Neural cell (in vitro differentiated cells): ENCODE measurements at regions not wholly inside any gene's neighbourhood (a gene's known extent, or its start where the extent isn't known, plus 50 kb on each side); places are given as distances from the start of the nearest gene placed in this dataset.

Experiments used
- REST ChIP-seq: IDR thresholded peaks from 2 replicates; pipeline ENCODE4 v1.6.1; 2012; ENCODE audit warnings: borderline replicate concordance
- SMC3 ChIP-seq: fragments of 450-650 bp; conservative IDR thresholded peaks from 2 replicates; pipeline ENCODE4 v1.6.1; 2014; ENCODE audit warnings: antibody characterized with exemption, mild to moderate bottlenecking, moderate library complexity; ENCODE audit not compliant: poor library complexity
- TAF1 ChIP-seq: IDR thresholded peaks from 2 replicates; pipeline ENCODE4 v1.6.1; 2012; ENCODE audit warnings: low read depth
- TF ChIP-seq, protein P1 (sequence below): fragments of 450-650 bp; IDR thresholded peaks from 2 replicates; pipeline ENCODE4 v1.5.1; 2014; ENCODE audit warnings: antibody characterized with exemption, mild to moderate bottlenecking, moderate library complexity; ENCODE audit not compliant: poor library complexity, severe bottlenecking

DNA sequence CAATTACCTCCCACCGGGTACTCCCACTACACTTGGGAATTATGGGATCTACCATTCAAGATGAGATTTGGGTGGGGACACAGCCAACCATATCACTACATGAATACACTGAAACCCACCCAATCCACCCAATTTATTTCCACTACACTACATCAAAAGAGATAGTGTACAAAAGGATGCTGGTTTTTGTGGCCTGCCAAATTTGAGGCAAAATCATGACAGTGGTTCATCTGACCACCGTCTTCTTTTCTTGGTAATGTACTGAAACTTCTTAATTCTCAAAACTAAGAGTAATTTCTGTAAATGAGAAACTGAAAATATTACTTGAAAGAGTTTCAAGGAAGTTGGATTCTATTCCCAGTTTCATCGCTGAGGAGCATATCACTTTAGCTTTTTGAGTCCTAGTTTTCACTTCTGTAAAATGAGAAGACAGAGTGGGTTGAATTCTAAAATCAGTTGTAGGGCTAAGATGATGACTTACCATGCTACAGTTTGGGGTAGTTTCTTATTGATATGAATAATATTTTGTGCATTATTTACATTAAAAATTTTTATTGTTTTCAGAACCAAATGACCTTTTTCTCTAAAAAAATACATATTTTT, 360.4 kb upstream of the CNTN6 start:
- TF ChIP-seq, protein P1, sequence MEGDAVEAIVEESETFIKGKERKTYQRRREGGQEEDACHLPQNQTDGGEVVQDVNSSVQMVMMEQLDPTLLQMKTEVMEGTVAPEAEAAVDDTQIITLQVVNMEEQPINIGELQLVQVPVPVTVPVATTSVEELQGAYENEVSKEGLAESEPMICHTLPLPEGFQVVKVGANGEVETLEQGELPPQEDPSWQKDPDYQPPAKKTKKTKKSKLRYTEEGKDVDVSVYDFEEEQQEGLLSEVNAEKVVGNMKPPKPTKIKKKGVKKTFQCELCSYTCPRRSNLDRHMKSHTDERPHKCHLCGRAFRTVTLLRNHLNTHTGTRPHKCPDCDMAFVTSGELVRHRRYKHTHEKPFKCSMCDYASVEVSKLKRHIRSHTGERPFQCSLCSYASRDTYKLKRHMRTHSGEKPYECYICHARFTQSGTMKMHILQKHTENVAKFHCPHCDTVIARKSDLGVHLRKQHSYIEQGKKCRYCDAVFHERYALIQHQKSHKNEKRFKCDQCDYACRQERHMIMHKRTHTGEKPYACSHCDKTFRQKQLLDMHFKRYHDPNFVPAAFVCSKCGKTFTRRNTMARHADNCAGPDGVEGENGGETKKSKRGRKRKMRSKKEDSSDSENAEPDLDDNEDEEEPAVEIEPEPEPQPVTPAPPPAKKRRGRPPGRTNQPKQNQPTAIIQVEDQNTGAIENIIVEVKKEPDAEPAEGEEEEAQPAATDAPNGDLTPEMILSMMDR = no peak
- TF ChIP-seq REST (no peak), SMC3 (no peak), TAF1 (no peak)
